GM19438 (cell line): ENCODE measurements at regions not wholly inside any gene's neighbourhood (a gene's known extent, or its start where the extent isn't known, plus 50 kb on each side); places are given as distances from the start of the nearest gene placed in this dataset.
"Not testable (repeated sequence)": the region's sequence is repeated elsewhere in the genome, so short reads cannot be mapped to it uniquely, and the experiment has no call there.

Experiments used
- ATAC-seq: cut with Tn5 transposase; IDR thresholded peaks from one replicate; pipeline ENCODE4 v1.9.1; 2021; ENCODE audit warnings: low read depth; ENCODE audit not compliant: unreplicated experiment

GRCh38 chr2:88396209-88396608 lies 56.3 kb downstream of the FOXI3 start:
- no peak for ATAC-seq

GRCh38 chr2:88377641-88377991 lies 74.9 kb downstream of the FOXI3 start:
- no peak for ATAC-seq

GRCh38 chr2:88372042-88372441 lies 80.5 kb downstream of the FOXI3 start:
- no peak for ATAC-seq

- ATAC-seq: not testable (repeated sequence)
Observed at GRCh38 chr2:88365408-88365807, 87.1 kb downstream of the FOXI3 start.

GRCh38 chr2:88355486-88355885 lies 97.0 kb downstream of the FOXI3 start:
- no peak for ATAC-seq

- ATAC-seq: no peak
Observed at GRCh38 chr2:88351249-88351601, 101.3 kb downstream of the FOXI3 start.

- no peak for ATAC-seq
Observed at GRCh38 chr2:88350331-88351248, 101.9 kb downstream of the FOXI3 start.

GRCh38 chr2:88345842-88346241 lies 106.7 kb downstream of the FOXI3 start:
- no peak for ATAC-seq

- ATAC-seq: peak; percentile 58
Observed at GRCh38 chr2:88342749-88343148, 109.7 kb downstream of the FOXI3 start.

- no peak for ATAC-seq
Observed at GRCh38 chr2:88334418-88334817, 118.1 kb downstream of the FOXI3 start.

- no peak for ATAC-seq
Observed at GRCh38 chr2:88331239-88331638, 121.3 kb downstream of the FOXI3 start.

- peak; percentile 92 for ATAC-seq
Observed at GRCh38 chr2:88329815-88330603, 122.5 kb downstream of the FOXI3 start.

- no peak for ATAC-seq
Observed at GRCh38 chr2:88321449-88322248, 130.8 kb downstream of the FOXI3 start.

- ATAC-seq: no peak
Observed at GRCh38 chr2:88320076-88320773, 132.3 kb downstream of the FOXI3 start.

- ATAC-seq: no peak
Observed at GRCh38 chr2:88318956-88319330, 133.6 kb downstream of the FOXI3 start.

- ATAC-seq: no peak
Observed at GRCh38 chr2:88318071-88318955, 134.2 kb downstream of the FOXI3 start.

- no peak for ATAC-seq
Observed at GRCh38 chr2:88310787-88311186, 140.6 kb downstream of the THNSL2 start.

- no peak for ATAC-seq
Observed at GRCh38 chr2:88307817-88308216, 137.7 kb downstream of the THNSL2 start.

- no peak for ATAC-seq
Observed at GRCh38 chr2:88303865-88304264, 133.7 kb downstream of the THNSL2 start.
